Stomach (tissue), 4 donors: ENCODE measurements at regions not wholly inside any gene's neighbourhood (a gene's known extent, or its start where the extent isn't known, plus 50 kb on each side); places are given as distances from the start of the nearest gene placed in this dataset.

Experiments
- EP300 ChIP-seq: sonication (generic); formaldehyde crosslinking; IDR thresholded peaks from one replicate; pipeline ENCODE4 v1.6.1; 2017; ENCODE audit warnings: antibody characterized with exemption
- POLR2A ChIP-seq, 4 donors: fragments of 450-650 bp; IDR thresholded peaks; one replicate each; pipeline ENCODE4 v1.6.1; 2016; ENCODE audit warnings: antibody characterized with exemption in 4 of 4, control low read depth in 2 of 4, mild to moderate bottlenecking in 1 of 4, moderate library complexity in 1 of 4
- POLR2AphosphoS5 ChIP-seq, 3 donors: sonication (generic); formaldehyde crosslinking; IDR thresholded peaks; one replicate each; pipeline ENCODE4 v1.6.1; 2016; ENCODE audit warnings: antibody characterized with exemption in 3 of 3
- TF ChIP-seq, protein P1 (sequence below), 7 experiments: fragments of 450-650 bp in 4 of 7; fragments of 200-600 bp in 3 of 7; sonication (generic) in 3 of 7; IDR thresholded peaks; one replicate each; pipeline ENCODE4 v1.5.1; 2016 to 2019; ENCODE audit warnings: antibody characterized with exemption in 7 of 7, control low read depth in 2 of 7, mild to moderate bottlenecking in 1 of 7

GRCh38 chr7:27367179-27367932, 124.8 kb downstream of the EVX1 start:
- TF ChIP-seq, protein P1, sequence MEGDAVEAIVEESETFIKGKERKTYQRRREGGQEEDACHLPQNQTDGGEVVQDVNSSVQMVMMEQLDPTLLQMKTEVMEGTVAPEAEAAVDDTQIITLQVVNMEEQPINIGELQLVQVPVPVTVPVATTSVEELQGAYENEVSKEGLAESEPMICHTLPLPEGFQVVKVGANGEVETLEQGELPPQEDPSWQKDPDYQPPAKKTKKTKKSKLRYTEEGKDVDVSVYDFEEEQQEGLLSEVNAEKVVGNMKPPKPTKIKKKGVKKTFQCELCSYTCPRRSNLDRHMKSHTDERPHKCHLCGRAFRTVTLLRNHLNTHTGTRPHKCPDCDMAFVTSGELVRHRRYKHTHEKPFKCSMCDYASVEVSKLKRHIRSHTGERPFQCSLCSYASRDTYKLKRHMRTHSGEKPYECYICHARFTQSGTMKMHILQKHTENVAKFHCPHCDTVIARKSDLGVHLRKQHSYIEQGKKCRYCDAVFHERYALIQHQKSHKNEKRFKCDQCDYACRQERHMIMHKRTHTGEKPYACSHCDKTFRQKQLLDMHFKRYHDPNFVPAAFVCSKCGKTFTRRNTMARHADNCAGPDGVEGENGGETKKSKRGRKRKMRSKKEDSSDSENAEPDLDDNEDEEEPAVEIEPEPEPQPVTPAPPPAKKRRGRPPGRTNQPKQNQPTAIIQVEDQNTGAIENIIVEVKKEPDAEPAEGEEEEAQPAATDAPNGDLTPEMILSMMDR (IDR thresholded peaks at IDR 0.05), result no peak
- TF ChIP-seq EP300 (no peak), POLR2AphosphoS5 (IDR thresholded peaks at IDR 0.05) (no peak), POLR2A (IDR thresholded peaks at IDR 0.05) (no peak)
